Heart left ventricle (tissue), 13 donors: ENCODE measurements at regions not wholly inside any gene's neighbourhood (a gene's known extent, or its start where the extent isn't known, plus 50 kb on each side); places are given as distances from the start of the nearest gene placed in this dataset.

Experiments
- CTCF ChIP-seq, 12 donors: fragments of 200-600 bp; sonication (generic) in 4 of 12; IDR thresholded peaks; one replicate each; pipeline versions ENCODE4 v1.5.0 to v1.8.0; 2018 to 2022; ENCODE audit warnings: antibody characterized with exemption in 12 of 12, mild to moderate bottlenecking in 5 of 12
- POLR2A ChIP-seq, 2 donors: fragments of 450-650 bp; IDR thresholded peaks; one replicate each; pipeline ENCODE4 v1.6.1; 2017; ENCODE audit warnings: antibody characterized with exemption in 2 of 2, mild to moderate bottlenecking in 2 of 2, moderate library complexity in 2 of 2
- donor health status: ischemic (EF 13 %, LVEDD 7.1; RV severe dilation, severe dysfunction).
- donor health status: DM: no; HTN: yes; CAD: no.
- donor health status: DM: no; HTN: no; CAD: no.
- donor health status: ischemic (EF 25% LVEDD 6.9; RV normal size, moderate dysfunction).
- donor health status: ischemic (EF 25% LVEDD 5.7; RV mildly dilated, moderate dysfunction).
- donor health status: ischemic (EF 35%, LVEDD 5.7; RV mildly dilated, moderate dysfunction).
- donor health status: nonischemic (EF 11% LVEDD 7.7; RV severe dilation, severe dysfunction).
- donor health status: DM: yes; HTN: yes; CAD: no.
- donor health status: PGD.
- donor health status: ischemic (EF 29% LVEDD 5.4; RV normal size, mild dysfunction).
- donor health status: nonischemic (EF 23%, LVEDD 6.1; RV moderate dilation, normal function).

GRCh38 chr1:181260994-181261393, 172.5 kb downstream of the IER5 start:
- TF ChIP-seq POLR2A (IDR thresholded peaks at IDR 0.05) (no peak), CTCF (IDR thresholded peaks at IDR 0.05) (no peak)
